SK-N-DZ (cell line): ENCODE measurements at regions not wholly inside any gene's neighbourhood (a gene's known extent, or its start where the extent isn't known, plus 50 kb on each side); places are given as distances from the start of the nearest gene placed in this dataset.
"Not testable (repeated sequence)": the region's sequence is repeated elsewhere in the genome, so short reads cannot be mapped to it uniquely, and the experiment has no call there.

Experiments
- DNase-seq: peaks from one replicate; pipeline ENCODE4 v3.0.0-alpha.2; 2015; ENCODE audit warnings: low spot score

- DNase-seq = no peak
Observed at GRCh38 chr3:18735005-18735404, 309.9 kb upstream of the SATB1 start.

- no peak for DNase-seq
Observed at GRCh38 chr3:18734309-18734708, 309.2 kb upstream of the SATB1 start.

- DNase-seq = no peak
Observed at GRCh38 chr3:18732474-18732873, 307.3 kb upstream of the SATB1 start.

- DNase-seq = no peak
Observed at GRCh38 chr3:18730491-18730890, 305.4 kb upstream of the SATB1 start.

- DNase-seq = no peak
Observed at GRCh38 chr3:18729671-18730070, 304.5 kb upstream of the SATB1 start.

- no peak for DNase-seq
Observed at GRCh38 chr3:18725668-18726407, 300.7 kb upstream of the SATB1 start.

- no peak for DNase-seq
Observed at GRCh38 chr3:18724456-18724855, 299.3 kb upstream of the SATB1 start.

- DNase-seq = no peak
Observed at GRCh38 chr3:18723206-18723810, 298.2 kb upstream of the SATB1 start.

- no peak for DNase-seq
Observed at GRCh38 chr3:18720543-18720942, 295.4 kb upstream of the SATB1 start.

GRCh38 chr3:18717598-18717997 lies 292.5 kb upstream of the SATB1 start:
- no peak for DNase-seq

- no peak for DNase-seq
Observed at GRCh38 chr3:18716821-18717220, 291.7 kb upstream of the SATB1 start.

- no peak for DNase-seq
Observed at GRCh38 chr3:18716101-18716500, 291.0 kb upstream of the SATB1 start.

GRCh38 chr3:18715208-18715607 lies 290.1 kb upstream of the SATB1 start:
- no peak for DNase-seq

GRCh38 chr3:18713577-18713951 lies 288.4 kb upstream of the SATB1 start:
- no peak for DNase-seq

- DNase-seq = no peak
Observed at GRCh38 chr3:18712713-18713576, 287.8 kb upstream of the SATB1 start.

GRCh38 chr3:18704326-18704725 lies 279.2 kb upstream of the SATB1 start:
- no peak for DNase-seq

GRCh38 chr3:18703798-18704197 lies 278.7 kb upstream of the SATB1 start:
- DNase-seq = no peak

GRCh38 chr3:18693588-18694329 lies 268.6 kb upstream of the SATB1 start:
- DNase-seq = not testable (repeated sequence)

GRCh38 chr3:18687286-18687685 lies 262.1 kb upstream of the SATB1 start:
- no peak for DNase-seq

- DNase-seq = no peak
Observed at GRCh38 chr3:18683900-18684299, 258.8 kb upstream of the SATB1 start.

- no peak for DNase-seq
Observed at GRCh38 chr3:18681818-18682345, 256.7 kb upstream of the SATB1 start.

GRCh38 chr3:18680758-18681157 lies 255.6 kb upstream of the SATB1 start:
- no peak for DNase-seq
